Peyer's patch (tissue), 4 donors: ENCODE measurements at regions not wholly inside any gene's neighbourhood (a gene's known extent, or its start where the extent isn't known, plus 50 kb on each side); places are given as distances from the start of the nearest gene placed in this dataset.

ENCODE experiments used
- DNase-seq, 3 donors: peaks; one replicate each; pipeline ENCODE4 v3.0.0-alpha.2; 2017 to 2019
- H3K27ac ChIP-seq, 4 donors: fragments of 200-600 bp; sonication (generic); one replicate each; pipeline ENCODE4 v1.5.1; 2016 to 2019
- H3K27me3 ChIP-seq, 2 donors: fragments of 200-600 bp; sonication (generic); one replicate each; pipeline ENCODE4 v1.5.1; 2019
- H3K36me3 ChIP-seq, 3 donors: fragments of 200-600 bp; sonication (generic); one replicate each; pipeline ENCODE4 v1.5.1; 2016 to 2019
- H3K4me1 ChIP-seq, 4 donors: fragments of 200-600 bp; sonication (generic); one replicate each; pipeline ENCODE4 v1.5.1; 2016 to 2019
- H3K4me3 ChIP-seq, 4 donors: fragments of 200-600 bp; sonication (generic); 1 replicate in 3 of 4; 2 replicates in 1 of 4; pipeline ENCODE4 v1.5.1; 2016 to 2019; ENCODE audit warnings: mild to moderate bottlenecking in 1 of 4
- H3K9me3 ChIP-seq, 4 donors: fragments of 200-600 bp; sonication (generic); one replicate each; pipeline ENCODE4 v1.5.1; 2016 to 2019; ENCODE audit warnings: mild to moderate bottlenecking in 1 of 4
- CTCF ChIP-seq, 6 experiments: fragments of 450-650 bp in 4 of 6; fragments of 200-600 bp in 2 of 6; sonication (generic) in 1 of 6; IDR thresholded peaks; one replicate each; pipeline ENCODE4 v1.5.1; 2017 to 2019; ENCODE audit warnings: antibody characterized with exemption in 6 of 6, mild to moderate bottlenecking in 3 of 6, moderate library complexity in 1 of 6
- POLR2A ChIP-seq, 2 donors: fragments of 450-650 bp; IDR thresholded peaks; one replicate each; pipeline ENCODE4 v1.5.1; 2017; ENCODE audit warnings: antibody characterized with exemption in 2 of 2, mild to moderate bottlenecking in 2 of 2, moderate library complexity in 2 of 2

- no peak overlapping the region for H3K27ac ChIP-seq
- DNase-seq: no peak
Measured at GRCh38 chr9:95382433-95382832, 64.9 kb upstream of the FANCC start.

GRCh38 chr9:95381221-95381620 lies 63.7 kb upstream of the FANCC start:
- H3K4me3 ChIP-seq: no peak overlapping the region
- no peak for TF ChIP-seq POLR2A (IDR thresholded peaks at IDR 0.05)
- TF ChIP-seq CTCF (IDR thresholded peaks at IDR 0.05): no peak
- no peaks in the 10 kb centered on the region for H3K4me1 ChIP-seq
- H3K9me3 ChIP-seq: no peaks in the 10 kb centered on the region
- DNase-seq: no peak
- H3K27ac ChIP-seq: no peak overlapping the region
- H3K27me3 ChIP-seq: no peaks in the 10 kb centered on the region
- H3K36me3 ChIP-seq: no peaks in the 10 kb centered on the region

More at GRCh38 chr9:95382433-95382832, 64.9 kb upstream of the FANCC start:
- Histone ChIP-seq H3K4me1 (no peaks in the 10 kb centered on the region), H3K36me3 (no peaks in the 10 kb centered on the region), H3K4me3 (no peak overlapping the region), H3K27me3 (no peaks in the 10 kb centered on the region), H3K9me3 (no peaks in the 10 kb centered on the region)
- no peak for TF ChIP-seq POLR2A (IDR thresholded peaks at IDR 0.05)
- TF ChIP-seq CTCF (IDR thresholded peaks at IDR 0.05): no peak

- Histone ChIP-seq H3K4me3 (no peak overlapping the region), H3K27ac (no peak overlapping the region), H3K4me1 (no peaks in the 10 kb centered on the region), H3K9me3 (no peaks in the 10 kb centered on the region), H3K27me3 (no peaks in the 10 kb centered on the region), H3K36me3 (no peaks in the 10 kb centered on the region)
- TF ChIP-seq CTCF (IDR thresholded peaks at IDR 0.05): peak in 3 of 6 experiments; percentile 5 to 13 (median 6)
- TF ChIP-seq POLR2A (IDR thresholded peaks at IDR 0.05): no peak
- DNase-seq: no peak
Measured at GRCh38 chr9:95379630-95380029, 62.1 kb upstream of the FANCC start.

- no peak for TF ChIP-seq CTCF (IDR thresholded peaks at IDR 0.05)
- TF ChIP-seq POLR2A (IDR thresholded peaks at IDR 0.05): no peak
- H3K9me3 ChIP-seq: no peaks in the 10 kb centered on the region
- no peak overlapping the region for H3K27ac ChIP-seq
- no peak overlapping the region for H3K4me3 ChIP-seq
- no peak for DNase-seq
- H3K4me1 ChIP-seq: no peaks in the 10 kb centered on the region
- H3K36me3 ChIP-seq: no peaks in the 10 kb centered on the region
- H3K27me3 ChIP-seq: no peaks in the 10 kb centered on the region
Measured at GRCh38 chr9:95373782-95374487, 56.4 kb upstream of the FANCC start.

GRCh38 chr9:95373069-95373681 lies 55.7 kb upstream of the FANCC start:
- H3K36me3 ChIP-seq: no peaks in the 10 kb centered on the region
- no peak for DNase-seq
- H3K27me3 ChIP-seq: no peaks in the 10 kb centered on the region
- H3K27ac ChIP-seq: no peak overlapping the region
- no peak overlapping the region for H3K4me3 ChIP-seq
- H3K9me3 ChIP-seq: peaks cover 0 to 5% (median 0%) of the 10 kb centered on the region in 4 donors
- H3K4me1 ChIP-seq: no peaks in the 10 kb centered on the region
- no peak for TF ChIP-seq POLR2A (IDR thresholded peaks at IDR 0.05)
- TF ChIP-seq CTCF (IDR thresholded peaks at IDR 0.05): no peak
